Superior temporal gyrus (tissue), 1 donor: ENCODE measurements at regions not wholly inside any gene's neighbourhood (a gene's known extent, or its start where the extent isn't known, plus 50 kb on each side); places are given as distances from the start of the nearest gene placed in this dataset.

Experiments used
- DNase-seq: peaks from one replicate; pipeline ENCODE4 v3.0.0-alpha.2; 2016; ENCODE audit errors: extremely low spot score

DNA sequence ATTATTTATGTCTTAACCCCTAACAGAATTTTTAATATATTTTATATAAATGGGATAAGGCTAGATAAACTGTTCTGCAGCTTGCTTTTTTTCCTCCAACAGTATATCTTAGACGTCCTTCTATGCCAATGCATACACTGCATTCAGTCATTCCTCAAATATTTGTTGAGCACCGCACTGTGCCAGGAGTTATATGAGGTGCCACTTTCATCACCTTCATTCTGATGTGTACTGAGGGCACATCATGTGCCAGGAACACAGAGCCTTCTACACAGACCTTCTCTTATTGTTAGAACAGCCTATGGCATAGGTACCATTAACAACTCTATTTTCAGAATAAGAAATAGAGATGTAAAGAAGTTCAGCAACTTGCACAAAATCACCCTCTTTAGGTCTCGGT is 570.1 kb downstream of the CDK5RAP2 start:
- DNase-seq, result no peak

DNA sequence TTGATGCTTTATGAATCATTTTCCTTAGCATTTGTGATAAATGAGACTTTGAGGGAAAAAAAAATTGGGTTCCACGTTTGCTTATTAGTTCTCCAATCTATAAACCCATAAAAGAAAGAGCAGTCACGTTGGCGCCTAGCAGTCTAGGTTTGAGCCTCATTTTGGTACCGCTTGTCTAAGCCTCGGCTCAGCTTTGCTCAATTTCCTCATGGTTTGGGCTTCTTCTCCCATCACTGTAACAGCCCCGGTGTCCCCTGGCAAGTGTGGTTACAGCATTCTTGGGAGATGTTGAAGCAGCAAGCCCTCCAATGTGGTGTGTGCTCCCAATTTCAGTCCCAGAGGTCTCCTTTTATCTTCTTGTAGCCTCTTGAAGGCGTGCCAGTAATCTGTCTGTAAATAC is 578.4 kb downstream of the CDK5RAP2 start:
- no peak for DNase-seq

DNA sequence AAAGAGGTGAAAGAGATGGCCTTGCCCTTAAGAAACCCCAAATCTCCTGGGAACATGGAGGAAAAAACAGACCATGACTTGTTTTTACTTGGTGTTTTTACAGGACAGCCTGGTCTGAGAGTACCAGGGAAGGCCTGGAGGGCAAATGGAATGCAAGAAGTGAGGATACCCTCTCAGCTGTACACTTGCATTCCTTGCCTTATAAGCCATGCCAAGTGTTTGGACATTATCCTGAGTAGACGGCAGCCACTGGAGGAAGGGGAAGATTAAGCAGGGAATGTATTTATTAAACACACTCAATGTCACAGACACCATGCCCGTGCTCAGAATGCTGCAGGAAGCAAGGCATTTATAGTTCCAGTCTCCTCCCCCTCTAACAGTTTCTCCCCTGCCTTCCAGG is 581.4 kb downstream of the CDK5RAP2 start:
- DNase-seq, result no peak

DNA sequence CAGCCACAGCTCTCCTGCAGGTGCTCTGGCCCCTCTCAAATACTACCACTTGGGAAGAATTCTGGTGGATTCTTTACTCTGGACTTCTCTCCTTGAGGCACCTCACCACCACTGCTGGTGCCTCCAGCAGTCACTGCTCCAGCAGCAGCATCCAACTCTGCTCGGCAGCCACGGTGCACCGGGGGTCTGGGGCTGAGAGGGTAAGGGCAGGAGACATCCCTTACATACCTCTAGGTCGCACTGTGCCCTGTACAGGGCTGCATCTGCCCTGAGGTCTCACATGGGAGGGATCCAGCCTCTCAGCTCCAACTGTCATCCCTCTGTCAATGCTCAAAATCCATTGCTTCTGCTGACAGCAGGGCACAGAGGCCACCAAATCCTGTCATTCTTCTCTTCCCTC is 588.2 kb downstream of the CDK5RAP2 start:
- no peak for DNase-seq

DNA sequence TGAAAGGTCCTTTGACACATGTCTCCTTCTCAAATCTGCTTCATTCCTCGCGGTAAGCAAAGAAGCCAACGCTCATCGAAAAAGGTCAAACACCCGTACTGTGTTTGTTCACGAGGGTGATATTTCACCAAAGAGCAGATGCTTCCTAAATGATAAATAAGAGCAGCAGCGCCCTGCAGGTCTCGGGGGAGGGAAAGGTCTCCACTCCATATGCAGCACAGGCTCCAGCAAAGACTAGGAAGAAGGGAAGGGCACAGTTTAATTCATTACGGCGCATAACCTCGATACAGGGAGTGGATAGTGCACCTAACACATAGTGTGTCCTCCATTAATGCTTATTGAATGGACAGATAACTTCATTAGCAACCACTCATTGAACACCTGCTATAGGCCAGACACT is 593.3 kb downstream of the CDK5RAP2 start:
- no peak for DNase-seq

DNA sequence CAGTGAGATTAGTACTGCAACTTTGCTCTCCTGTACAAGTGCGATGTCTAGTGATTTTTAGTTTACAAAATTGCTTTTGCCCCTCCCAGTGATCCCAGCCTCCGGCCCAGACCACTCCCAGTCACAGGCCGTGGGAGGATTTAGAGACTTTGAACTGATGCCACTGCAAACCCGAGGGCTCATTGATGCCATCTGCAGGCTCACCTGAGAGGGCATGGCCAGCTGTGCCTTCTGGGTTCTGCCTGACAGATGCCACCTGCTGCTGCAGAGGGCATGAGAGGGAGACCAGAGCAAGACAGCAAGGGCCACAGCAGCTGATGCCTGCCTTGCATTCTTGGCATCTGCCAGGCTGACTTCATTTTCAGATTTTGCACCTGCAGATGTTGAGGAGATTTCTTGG is 593.8 kb downstream of the CDK5RAP2 start:
- no peak for DNase-seq

DNA sequence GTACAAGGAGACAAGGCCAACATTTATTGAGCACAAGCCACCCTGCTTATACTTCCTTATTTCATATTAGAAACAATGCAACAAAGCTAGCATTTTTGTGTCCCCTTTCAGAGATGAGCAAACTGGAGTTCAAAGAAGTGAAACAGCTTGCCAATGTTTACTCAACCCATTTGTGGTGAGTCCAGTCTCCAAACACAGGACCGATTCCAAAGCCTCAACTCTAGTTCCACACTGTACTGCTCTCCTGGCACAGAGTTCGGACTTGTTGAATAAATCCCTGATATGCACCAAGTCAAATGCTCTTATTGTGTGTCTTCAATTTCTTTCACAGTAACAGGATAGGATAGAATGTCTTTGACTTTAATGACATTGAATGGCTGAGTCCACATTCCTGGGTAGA is 604.8 kb upstream of the BRINP1 start:
- DNase-seq, result no peak

DNA sequence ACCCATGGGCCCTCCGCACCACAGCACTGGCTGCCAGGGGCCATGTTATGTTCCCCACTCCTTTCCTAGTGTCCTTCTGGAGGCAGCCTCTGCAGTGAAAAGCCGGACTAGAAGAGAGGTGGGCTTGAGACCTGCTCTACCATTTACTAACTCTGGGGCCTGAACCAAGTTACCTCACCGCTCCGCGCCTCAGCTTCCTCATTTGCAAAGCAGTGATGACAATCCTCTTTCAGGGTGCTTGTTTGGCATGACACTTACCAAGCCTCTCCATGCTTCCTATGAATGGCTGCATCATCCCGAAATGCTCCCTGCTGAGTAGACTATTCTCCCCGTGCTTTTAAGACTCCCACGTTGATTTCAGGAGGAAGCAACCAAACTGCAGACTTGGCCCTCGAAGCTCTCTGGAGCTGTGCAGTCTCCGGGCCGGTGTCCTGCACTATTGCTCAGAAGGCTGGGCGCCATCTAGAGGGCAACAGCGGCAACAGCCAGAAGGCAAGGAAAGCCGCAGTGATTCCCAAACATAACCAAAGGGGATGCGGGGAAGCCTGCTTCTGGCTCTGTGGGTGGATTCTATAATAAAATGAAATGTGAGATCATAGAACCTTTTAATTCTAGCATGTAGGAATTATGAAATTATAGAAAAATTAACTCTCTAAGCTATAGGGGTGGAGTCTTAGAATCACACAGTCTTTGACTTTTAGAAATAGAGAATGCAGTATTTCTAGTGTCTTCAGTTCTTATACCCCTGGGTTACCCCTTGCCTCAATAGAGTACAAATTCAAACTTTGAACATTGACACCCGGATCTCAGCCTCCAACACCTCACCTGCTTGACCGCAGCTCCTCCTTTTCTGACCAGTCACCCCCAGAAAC is 599.8 kb upstream of the BRINP1 start:
- peak; percentile 88 for DNase-seq

DNA sequence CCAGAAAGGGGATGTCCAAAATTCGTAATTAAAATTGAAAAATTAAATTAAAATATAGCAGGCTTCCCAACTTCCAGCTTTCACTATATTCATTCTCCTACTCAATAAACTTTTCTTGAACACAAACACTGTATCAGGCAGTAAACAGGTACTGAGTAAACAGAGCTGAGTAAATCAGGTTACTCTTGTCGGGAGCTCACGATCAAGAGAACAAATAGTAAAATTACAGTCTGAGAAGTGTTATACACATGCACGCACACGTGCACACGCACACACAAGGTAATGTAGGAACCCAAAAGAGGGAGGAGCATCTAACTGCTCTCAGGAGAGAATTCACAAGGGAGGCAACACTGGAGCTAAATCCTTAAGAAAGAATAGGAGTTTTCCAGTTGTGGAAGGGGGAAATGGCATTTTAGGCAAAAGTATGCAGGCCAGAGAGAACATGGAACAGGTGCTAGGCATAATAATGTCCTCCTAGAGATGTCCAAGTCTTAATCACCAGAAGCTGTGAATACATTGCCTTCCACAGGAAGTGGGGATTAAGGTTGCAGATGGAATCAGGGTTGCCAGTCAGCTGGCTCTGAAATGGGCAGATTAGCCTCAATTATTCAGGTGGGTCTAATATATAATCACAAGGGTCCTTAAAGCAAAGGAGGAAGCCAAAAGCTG is 598.8 kb upstream of the BRINP1 start:
- DNase-seq, result no peak

DNA sequence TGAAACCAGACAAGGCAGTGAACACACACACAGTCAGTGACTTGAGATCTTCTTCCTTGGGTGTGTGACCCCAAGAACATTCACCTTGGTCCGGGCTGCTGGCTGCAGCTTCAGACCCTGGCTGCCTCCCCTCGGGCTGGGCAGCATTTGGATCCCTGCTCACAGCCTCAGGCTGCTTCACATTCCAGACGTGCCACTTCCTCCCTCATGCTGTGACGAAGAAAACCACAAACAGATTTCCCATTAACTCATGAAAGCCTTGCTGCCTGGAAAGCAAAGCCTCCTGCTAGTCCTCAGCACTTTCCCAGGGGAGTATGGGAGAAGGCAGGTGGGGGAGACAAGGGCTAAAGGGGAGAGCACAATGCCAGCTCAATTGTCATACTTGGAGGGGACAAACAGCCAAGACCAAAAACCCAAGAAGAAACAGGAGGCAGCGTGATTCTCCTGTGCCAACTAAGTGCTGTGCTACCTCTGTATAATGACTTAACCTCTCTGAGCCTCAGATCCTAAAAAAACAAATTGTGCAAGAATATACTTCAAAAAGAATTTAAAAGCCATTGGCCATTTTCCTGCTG is 594.6 kb upstream of the BRINP1 start:
- DNase-seq, result no peak

DNA sequence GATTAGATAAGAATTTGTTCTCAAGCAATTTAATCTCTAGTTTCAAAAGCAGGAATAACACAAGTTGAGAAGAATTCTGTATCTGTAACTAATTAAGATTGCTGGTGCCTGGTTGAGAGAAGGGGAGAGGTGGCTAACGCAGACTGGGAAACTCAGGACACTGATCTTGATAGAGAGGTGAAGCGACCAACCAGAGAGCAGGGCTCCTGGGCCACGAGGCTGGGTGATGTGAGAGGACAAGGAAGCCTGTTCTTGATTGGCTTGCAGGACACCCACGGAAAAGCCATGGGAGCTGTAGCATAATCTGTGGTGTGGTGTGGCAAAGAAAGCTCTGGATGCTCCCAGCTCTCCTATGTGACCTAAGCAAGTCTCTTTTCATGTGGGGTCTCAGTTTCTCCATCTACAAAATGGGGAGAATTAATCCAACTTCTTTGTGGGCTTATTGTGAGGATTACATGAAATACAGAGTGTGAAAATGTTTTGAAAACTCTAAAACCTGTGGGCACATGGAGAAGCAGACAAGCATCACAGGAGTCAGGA is 594.1 kb upstream of the BRINP1 start:
- no peak for DNase-seq

DNA sequence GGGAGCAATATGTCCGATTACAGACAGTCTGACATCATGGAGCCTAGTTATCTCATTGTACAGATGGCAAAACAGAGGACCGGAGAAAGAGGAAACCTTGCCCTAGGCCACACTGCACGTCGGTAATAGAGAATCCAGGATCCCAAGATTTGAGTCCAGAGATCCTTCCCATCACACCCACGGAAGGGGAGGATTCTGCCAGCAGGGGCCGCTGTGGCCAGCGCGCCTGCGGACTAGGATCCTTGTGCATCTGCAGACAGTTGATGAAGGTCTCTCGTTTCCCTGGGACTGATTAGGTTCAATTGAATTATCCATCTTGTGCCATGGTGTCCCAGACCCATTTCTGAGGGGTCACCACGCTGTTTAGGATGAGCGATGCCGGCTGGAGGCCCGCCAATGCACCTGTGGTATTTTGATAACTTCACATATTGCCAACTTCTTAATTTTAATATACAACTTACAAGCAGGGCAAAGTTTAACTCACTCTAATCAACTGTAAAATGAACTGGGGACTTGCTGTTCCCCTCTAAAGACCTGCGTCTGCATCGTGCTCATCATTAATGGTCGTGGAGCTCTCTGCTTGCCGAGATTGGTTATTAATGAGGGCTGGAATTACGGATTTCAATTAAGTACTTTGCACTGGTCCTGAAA is 592.7 kb upstream of the BRINP1 start:
- no peak for DNase-seq

DNA sequence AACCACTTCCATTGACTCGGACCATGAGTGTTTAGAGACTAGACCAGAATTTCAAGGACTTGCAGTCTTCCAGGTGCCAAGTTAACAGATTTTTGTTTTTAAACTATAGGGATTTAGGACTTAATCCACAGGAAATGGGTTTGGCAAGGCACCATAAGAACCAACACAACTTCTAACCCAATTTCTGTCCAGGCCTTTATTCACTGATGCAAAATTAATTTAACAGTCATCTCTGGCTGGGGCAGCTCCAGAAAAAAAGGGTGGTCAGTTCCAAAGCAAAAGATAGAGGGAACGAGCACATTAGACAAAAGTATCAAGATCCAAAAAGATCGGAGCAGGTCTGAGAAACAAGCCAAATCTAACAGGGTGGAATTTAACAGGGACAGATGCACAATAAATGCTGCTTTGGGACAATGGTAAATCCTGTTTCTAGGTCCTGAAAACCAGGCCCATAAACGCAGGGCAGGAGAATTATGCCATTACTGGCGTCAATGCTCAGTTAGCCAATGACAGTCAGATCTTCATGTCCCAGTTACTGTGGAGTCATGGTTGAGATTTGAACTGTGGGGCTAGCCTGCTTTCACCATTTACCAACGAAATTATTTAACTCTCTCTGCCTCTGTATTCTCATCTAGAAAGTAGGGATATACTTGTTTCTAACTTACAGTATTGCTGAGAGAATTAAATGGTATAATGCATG is 590.8 kb upstream of the BRINP1 start:
- no peak for DNase-seq

DNA sequence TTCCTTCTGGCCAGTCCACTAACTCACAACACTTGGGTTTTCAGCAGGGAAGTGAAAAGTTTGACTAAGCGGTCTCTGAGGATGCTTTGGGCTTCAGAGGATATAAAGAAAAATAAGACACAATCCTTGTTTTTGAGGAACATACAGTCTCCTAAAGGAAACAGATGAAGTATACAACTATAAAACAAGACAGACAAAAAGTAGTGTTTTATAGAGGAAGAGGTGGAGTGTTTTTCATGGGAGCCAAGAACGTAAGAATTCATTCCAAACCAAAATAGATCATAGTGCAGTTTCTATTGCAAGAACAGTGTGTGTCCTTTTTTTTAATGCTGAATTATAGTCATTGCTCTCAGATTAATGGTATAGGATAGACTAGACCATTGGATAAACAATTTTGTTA is 586.9 kb upstream of the BRINP1 start:
- DNase-seq, result no peak

DNA sequence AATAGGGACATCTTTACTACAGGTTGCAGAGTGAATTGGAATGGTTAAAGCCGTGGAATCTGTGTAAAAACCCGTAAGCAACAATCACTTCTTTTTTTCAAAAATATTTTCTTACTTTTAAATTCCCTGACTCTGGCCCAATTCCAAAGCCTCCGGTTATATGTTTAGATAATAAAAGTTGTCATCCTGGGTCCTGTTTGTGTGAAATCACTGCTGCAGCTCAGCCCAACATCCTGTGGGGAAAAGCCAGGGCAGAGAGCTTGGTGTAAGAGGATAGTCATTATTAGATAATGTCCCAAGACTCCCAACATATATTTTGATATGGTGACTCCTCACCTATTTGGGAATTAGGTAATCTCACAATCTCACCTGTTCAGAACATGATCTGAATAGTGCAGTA is 586.0 kb upstream of the BRINP1 start:
- no peak for DNase-seq

DNA sequence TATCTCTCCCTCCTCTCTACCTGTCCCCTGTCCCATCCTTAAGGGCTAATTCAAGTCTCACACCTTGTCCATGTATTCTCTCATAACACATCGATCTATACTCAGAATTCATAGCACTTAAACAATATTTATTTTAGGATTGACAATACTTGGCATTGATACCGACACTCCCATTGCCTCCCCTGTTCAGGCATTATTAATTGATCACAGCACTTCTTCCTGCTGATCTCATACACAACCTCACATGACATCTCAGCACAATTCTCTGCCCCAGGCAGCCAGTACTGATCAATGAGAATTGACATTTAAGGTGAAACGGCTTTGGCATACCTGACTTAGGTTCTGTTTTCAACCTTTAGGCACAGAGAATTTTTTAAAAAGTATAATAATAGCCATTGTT is 582.4 kb upstream of the BRINP1 start:
- no peak for DNase-seq

DNA sequence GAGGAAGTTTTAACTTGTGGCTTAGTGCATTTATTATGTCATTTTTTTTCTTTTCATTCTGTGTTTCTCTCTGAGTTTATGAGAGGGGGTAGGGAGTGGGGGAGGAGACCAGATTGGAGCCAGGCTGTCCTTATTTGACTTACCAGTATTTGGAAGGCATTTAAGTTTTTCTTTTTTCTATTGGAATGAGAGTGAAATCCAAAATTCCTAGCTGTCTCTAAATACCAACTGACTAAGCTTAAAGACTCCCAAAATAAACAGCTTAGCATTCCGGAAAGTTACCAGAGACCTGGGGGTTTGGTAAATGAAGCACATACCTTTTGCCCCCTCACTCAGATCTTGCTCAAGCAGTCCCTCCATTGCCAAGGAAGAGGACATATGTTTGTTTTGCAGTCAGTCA is 581.9 kb upstream of the BRINP1 start:
- no peak for DNase-seq

DNA sequence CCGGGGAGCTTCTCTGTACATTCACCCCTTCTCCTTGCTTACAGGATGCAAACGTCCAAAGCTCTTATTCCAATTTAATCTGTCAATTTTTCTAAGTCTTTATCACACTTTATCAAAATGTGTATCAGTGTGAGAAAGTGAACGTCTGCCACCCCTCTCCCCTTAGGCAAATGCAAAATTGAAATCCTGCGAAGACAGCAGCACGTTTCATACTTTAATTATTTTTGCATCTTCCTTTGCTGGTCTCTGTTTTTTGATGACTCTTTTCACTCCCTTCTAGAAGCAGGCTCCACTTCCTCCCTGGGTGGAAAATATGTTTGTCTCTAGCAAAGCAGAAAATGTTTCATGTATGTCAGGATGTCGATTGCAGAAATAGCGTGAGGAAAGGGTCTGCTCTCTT is 576.5 kb upstream of the BRINP1 start:
- DNase-seq, result no peak

DNA sequence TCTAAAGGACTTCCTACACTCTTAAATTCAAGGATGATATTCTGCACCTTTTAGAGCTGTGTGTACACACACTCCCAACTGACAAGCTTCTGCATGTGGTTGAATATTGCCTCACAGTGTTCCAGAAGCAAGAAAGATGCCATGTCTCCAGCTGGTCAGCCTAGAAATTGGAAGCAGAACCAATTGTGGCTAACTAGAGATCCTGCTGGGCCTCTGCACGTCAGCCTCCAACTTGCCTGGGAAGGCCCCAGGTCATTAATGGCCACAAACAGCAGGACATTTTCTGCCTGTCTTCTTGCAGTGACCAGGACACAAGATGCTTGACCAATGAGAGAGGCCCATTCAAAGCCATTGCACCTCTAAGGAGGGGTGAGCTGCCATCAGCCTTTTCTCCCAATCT is 571.9 kb upstream of the BRINP1 start:
- DNase-seq, result no peak

DNA sequence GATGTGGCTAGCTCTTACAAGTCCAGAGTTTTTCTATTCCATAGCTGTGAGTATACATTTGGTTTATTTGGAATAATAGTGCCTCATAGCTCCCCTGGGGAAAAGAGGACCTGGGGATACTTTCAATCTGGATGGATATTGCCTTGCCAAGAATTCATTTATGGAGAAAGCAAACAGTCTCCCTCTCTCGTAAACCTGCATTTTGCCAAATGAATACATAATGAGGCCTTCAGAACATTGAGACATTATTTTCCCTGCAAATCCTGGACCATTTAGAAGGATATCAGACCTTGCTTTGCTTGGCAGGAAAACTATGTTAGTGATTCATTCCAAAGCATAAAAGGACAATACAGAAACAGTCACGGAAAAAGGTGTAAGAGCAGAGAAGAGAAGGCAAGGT is 569.6 kb upstream of the BRINP1 start:
- no peak for DNase-seq

DNA sequence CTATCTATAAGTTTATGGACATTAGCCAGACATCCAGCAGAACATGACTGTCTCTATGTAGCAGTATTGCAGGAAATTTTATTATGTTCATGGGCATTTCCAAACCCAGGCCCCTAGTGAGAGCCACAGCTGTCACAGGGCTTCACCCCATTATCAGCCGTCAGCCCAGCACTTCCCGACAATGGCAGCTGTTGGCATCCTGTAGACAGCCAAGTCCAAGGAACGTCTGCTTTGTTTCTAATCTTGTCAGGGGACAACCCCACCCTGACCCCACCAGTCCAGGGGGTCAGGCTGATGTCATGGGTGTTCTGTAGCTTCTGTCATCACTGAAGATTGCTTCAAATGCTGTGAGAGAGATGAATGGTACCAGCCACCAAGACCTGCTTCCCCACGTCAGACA is 565.3 kb upstream of the BRINP1 start:
- no peak for DNase-seq

DNA sequence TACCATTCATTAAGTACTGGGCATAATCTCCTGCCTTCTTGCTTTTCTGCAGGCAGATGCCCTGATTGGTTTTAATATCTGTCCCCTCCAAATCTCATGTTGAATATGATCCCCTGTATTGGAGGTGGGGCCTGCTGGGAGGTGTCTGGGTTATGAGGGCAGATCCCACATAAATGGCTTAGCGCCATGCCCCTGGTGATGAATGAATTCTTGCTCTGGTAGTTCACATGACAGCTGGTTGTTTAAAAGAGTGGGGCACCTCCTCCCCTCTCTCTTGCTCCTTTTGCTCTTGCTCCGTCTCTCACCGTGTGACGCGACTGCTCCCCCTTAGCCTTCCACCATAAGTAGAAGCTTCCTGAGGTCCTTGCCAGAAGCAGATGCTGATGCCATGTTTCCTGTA is 564.0 kb upstream of the BRINP1 start:
- DNase-seq, result no peak
